ENCODE measurements at regions not wholly inside any gene's neighbourhood (a gene's known extent, or its start where the extent isn't known, plus 50 kb on each side); places are given as distances from the start of the nearest gene placed in this dataset.

- POLR2A ChIA-PET, result no interaction called here
- intact Hi-C loops (cut with micrococcal nuclease), result no loop called here
- CTCF ChIA-PET, result interaction anchor here (1.2 kb wide), 1 partner anchor 15 kb away, joined by 5 read pairs; no protein-coding TSS in a partner anchor
- DNase-seq (no peak), ATAC-seq (no peak)
- TF ChIP-seq, protein P1, sequence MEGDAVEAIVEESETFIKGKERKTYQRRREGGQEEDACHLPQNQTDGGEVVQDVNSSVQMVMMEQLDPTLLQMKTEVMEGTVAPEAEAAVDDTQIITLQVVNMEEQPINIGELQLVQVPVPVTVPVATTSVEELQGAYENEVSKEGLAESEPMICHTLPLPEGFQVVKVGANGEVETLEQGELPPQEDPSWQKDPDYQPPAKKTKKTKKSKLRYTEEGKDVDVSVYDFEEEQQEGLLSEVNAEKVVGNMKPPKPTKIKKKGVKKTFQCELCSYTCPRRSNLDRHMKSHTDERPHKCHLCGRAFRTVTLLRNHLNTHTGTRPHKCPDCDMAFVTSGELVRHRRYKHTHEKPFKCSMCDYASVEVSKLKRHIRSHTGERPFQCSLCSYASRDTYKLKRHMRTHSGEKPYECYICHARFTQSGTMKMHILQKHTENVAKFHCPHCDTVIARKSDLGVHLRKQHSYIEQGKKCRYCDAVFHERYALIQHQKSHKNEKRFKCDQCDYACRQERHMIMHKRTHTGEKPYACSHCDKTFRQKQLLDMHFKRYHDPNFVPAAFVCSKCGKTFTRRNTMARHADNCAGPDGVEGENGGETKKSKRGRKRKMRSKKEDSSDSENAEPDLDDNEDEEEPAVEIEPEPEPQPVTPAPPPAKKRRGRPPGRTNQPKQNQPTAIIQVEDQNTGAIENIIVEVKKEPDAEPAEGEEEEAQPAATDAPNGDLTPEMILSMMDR (IDR thresholded peaks at IDR 0.05), result no peak
- no peaks in the 10 kb centered on the region for H3K9me3 Mint-ChIP-seq
- H3K4me1 Mint-ChIP-seq (ENCODE audit: low read depth), result no peaks in the 10 kb centered on the region
- peaks cover 2% of the 10 kb centered on the region for H3K27me3 Mint-ChIP-seq
- no peaks in the 10 kb centered on the region for H3K36me3 Mint-ChIP-seq (ENCODE audit: low read depth)
- no peak overlapping the region for H3K4me3 Mint-ChIP-seq
- H3K27ac Mint-ChIP-seq, result no peak overlapping the region
Observed at GRCh38 chr5:71877511-71877910, 158.4 kb downstream of the CARTPT start.

DNA sequence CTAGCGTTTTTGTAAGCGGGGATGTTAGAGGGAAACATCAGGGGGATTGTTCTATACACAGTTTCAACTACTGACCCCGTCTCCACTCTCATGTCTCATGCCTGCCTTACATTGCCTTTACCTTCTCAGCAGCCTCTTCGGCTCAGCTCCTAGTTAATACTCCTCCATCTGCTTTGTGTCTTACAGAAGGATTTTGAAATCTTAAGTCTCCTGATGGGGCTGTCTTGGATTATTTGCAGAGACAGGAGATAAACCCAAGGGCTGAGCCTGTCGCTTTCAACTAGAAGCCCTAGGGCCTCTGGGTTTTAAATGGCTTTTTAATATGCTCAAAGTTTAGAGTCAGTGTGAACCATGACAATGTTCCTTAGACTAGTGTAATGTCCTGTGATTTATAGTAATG, 161.5 kb downstream of the CARTPT start:
- H3K27me3 Mint-ChIP-seq, result peaks cover 6% of the 10 kb centered on the region
- no peak overlapping the region for H3K4me3 Mint-ChIP-seq
- intact Hi-C loops (cut with micrococcal nuclease), result no loop called here
- CTCF ChIA-PET, result no interaction called here
- no peak overlapping the region for H3K27ac Mint-ChIP-seq
- H3K36me3 Mint-ChIP-seq (ENCODE audit: low read depth), result no peaks in the 10 kb centered on the region
- H3K9me3 Mint-ChIP-seq, result no peaks in the 10 kb centered on the region
- DNase-seq (no peak), ATAC-seq (no peak)
- TF ChIP-seq, protein P1 (IDR thresholded peaks at IDR 0.05), result no peak
- POLR2A ChIA-PET, result no interaction called here
- no peaks in the 10 kb centered on the region for H3K4me1 Mint-ChIP-seq (ENCODE audit: low read depth)

DNA sequence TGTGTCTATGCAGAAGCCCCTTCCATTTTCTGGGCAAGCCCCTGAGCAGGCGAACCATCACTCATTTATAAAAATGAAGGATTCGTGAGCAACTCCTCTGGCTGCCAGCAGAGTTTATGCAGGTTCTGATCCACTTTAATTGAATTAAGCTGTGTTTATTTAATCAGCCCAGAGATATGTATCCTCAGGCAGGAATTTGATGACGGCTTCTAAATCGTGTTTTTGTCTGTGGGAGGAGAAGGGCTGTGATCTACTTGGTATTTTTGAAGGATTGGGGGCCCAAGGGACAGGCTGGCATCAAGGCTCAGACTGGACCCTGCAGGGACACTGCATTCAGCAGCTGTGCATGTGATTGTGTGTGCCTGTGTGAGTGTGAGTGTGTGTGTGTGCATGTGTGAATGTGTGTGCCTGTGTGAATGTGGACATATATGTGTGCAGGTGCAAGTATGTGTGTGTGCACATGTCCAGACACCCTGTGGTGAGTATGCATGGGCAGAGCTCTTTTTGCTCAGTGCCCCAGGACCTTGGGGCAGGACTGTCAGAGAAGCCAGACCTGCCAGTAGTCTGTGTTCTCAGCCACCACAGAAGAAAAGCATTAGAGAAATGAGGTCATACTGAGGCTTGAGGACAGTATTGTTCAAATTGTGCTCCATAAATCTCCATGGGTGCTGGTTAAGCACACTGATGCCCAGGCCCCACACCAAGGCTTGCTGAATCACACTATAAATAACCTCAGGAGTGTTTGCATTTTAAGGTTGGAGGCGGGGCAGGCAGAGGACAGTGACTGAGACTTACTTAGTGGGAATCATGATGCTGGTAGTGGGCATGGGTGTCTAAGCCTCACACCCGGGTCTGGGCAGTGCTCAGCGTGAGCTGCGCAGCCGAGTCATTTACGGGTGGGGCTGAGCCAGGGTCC, 164.0 kb downstream of the CARTPT start:
- TF ChIP-seq, protein P1 (IDR thresholded peaks at IDR 0.05), result no peak
- intact Hi-C loops (cut with micrococcal nuclease), result no loop called here
- peaks cover 5% of the 10 kb centered on the region for H3K27me3 Mint-ChIP-seq
- H3K36me3 Mint-ChIP-seq (ENCODE audit: low read depth), result no peaks in the 10 kb centered on the region
- ChIA-PET CTCF (no interaction called here), POLR2A (no interaction called here)
- no peak overlapping the region for H3K4me3 Mint-ChIP-seq
- H3K9me3 Mint-ChIP-seq, result no peaks in the 10 kb centered on the region
- no peak for DNase-seq
- ATAC-seq, result no peak
- H3K27ac Mint-ChIP-seq, result no peak overlapping the region
- no peaks in the 10 kb centered on the region for H3K4me1 Mint-ChIP-seq (ENCODE audit: low read depth)

GRCh38 chr5:71883742-71884103, 164.6 kb downstream of the CARTPT start:
- DNase-seq (no peak), ATAC-seq (no peak)
- ChIA-PET CTCF (no interaction called here), POLR2A (no interaction called here)
- Mint-ChIP-seq H3K9me3 (no peaks in the 10 kb centered on the region), H3K4me1 (ENCODE audit: low read depth) (no peaks in the 10 kb centered on the region), H3K36me3 (ENCODE audit: low read depth) (no peaks in the 10 kb centered on the region), H3K27ac (no peak overlapping the region), H3K4me3 (no peak overlapping the region), H3K27me3 (peaks cover 5% of the 10 kb centered on the region)
- TF ChIP-seq, protein P1 (IDR thresholded peaks at IDR 0.05), result no peak
- intact Hi-C loops (cut with micrococcal nuclease), result no loop called here

GRCh38 chr5:71884926-71885325, 165.9 kb downstream of the CARTPT start:
- ChIA-PET POLR2A (no interaction called here), CTCF (no interaction called here)
- no peaks in the 10 kb centered on the region for H3K36me3 Mint-ChIP-seq (ENCODE audit: low read depth)
- no peak overlapping the region for H3K27ac Mint-ChIP-seq
- H3K27me3 Mint-ChIP-seq, result peaks cover 6% of the 10 kb centered on the region
- H3K4me3 Mint-ChIP-seq, result no peak overlapping the region
- no peaks in the 10 kb centered on the region for H3K4me1 Mint-ChIP-seq (ENCODE audit: low read depth)
- intact Hi-C loops (cut with micrococcal nuclease), result no loop called here
- ATAC-seq (no peak), DNase-seq (no peak)
- TF ChIP-seq, protein P1 (IDR thresholded peaks at IDR 0.05), result no peak
- H3K9me3 Mint-ChIP-seq, result no peaks in the 10 kb centered on the region

Data from activated CD8-positive, alpha-beta T cell treated with anti-CD3 and anti-CD28 coated beads for 36 hours (primary cell).